WI38 (cell line): ENCODE measurements at regions not wholly inside any gene's neighbourhood (a gene's known extent, or its start where the extent isn't known, plus 50 kb on each side); places are given as distances from the start of the nearest gene placed in this dataset.
"Not testable (repeated sequence)": the region's sequence is repeated elsewhere in the genome, so short reads cannot be mapped to it uniquely, and the experiment has no call there.

ENCODE experiments used
- H3K4me3 ChIP-seq: 2 replicates; pipeline ENCODE4 v1.5.1; 2011; ENCODE audit warnings: low read depth, mild to moderate bottlenecking, control low read depth, low read length
- CTCF ChIP-seq: IDR thresholded peaks from 2 replicates; pipeline ENCODE4 v1.5.1; 2012; ENCODE audit warnings: low read depth, mild to moderate bottlenecking, control low read depth, low read length

- no peak for TF ChIP-seq CTCF
- H3K4me3 ChIP-seq, result no peak overlapping the region
These were observed 1797.9 kb upstream of the PIK3C3 start for GRCh38 chr18:40157120-40157519.

- no peak overlapping the region for H3K4me3 ChIP-seq
- TF ChIP-seq CTCF, result no peak
These were observed 1802.2 kb upstream of the PIK3C3 start for GRCh38 chr18:40152859-40153258.

- H3K4me3 ChIP-seq, result no peak overlapping the region
- TF ChIP-seq CTCF, result no peak
These were observed 1806.1 kb upstream of the PIK3C3 start for GRCh38 chr18:40148960-40149359.

- H3K4me3 ChIP-seq, result no peak overlapping the region
- no peak for TF ChIP-seq CTCF
These were observed 1821.8 kb upstream of the PIK3C3 start for GRCh38 chr18:40133253-40133652.

GRCh38 chr18:40132438-40132837 is 1822.6 kb upstream of the PIK3C3 start:
- H3K4me3 ChIP-seq, result not testable (repeated sequence)

GRCh38 chr18:40124107-40124506 is 1830.9 kb upstream of the PIK3C3 start:
- no peak for TF ChIP-seq CTCF
- no peak overlapping the region for H3K4me3 ChIP-seq

- no peak overlapping the region for H3K4me3 ChIP-seq
- TF ChIP-seq CTCF, result no peak
These were observed 1834.1 kb upstream of the PIK3C3 start for GRCh38 chr18:40120796-40121391.

GRCh38 chr18:40120356-40120755 is 1834.7 kb upstream of the PIK3C3 start:
- H3K4me3 ChIP-seq, result no peak overlapping the region
- no peak for TF ChIP-seq CTCF

GRCh38 chr18:40119581-40119980 is 1835.5 kb upstream of the PIK3C3 start:
- H3K4me3 ChIP-seq, result not testable (repeated sequence)
